ENCODE measurements at regions not wholly inside any gene's neighbourhood (a gene's known extent, or its start where the extent isn't known, plus 50 kb on each side); places are given as distances from the start of the nearest gene placed in this dataset.

GRCh38 chr7:94182721-94183120 is 178.6 kb upstream of the BET1 start:
- no peaks in the 10 kb centered on the region for H3F3A ChIP-seq (ENCODE audit: insufficient read depth, low read length, poor library complexity, severe bottlenecking)
- H3K4me2 ChIP-seq (ENCODE audit: low read length): no peak overlapping the region

GRCh38 chr7:94183289-94183749 is 179.2 kb upstream of the BET1 start:
- H3F3A ChIP-seq (ENCODE audit: insufficient read depth, low read length, poor library complexity, severe bottlenecking): no peaks in the 10 kb centered on the region
- H3K36me3 ChIP-seq (ENCODE audit: insufficient read depth, low read length): no peaks in the 10 kb centered on the region
- no peak overlapping the region for H3K27ac ChIP-seq (ENCODE audit: low read length)
- no peaks in the 10 kb centered on the region for H3K79me2 ChIP-seq (replicated peaks; ENCODE audit: insufficient read depth, low read length)
- no peak overlapping the region for H3K9ac ChIP-seq (ENCODE audit: low read length)
- H3K27me3 ChIP-seq (ENCODE audit: insufficient read depth, low read depth, low read length): no peaks in the 10 kb centered on the region
- TF ChIP-seq POLR2AphosphoS5 (IDR thresholded peaks at IDR 0.05) (no peak), EZH2 (IDR thresholded peaks at IDR 0.05; ENCODE audit: borderline replicate concordance, insufficient read depth, low read length, poor library complexity, severe bottlenecking) (no peak), SMC3 (conservative IDR thresholded peaks at IDR 0.05; ENCODE audit: poor library complexity) (no peak), RAD21 (conservative IDR thresholded peaks at IDR 0.05) (no peak)
- no peak overlapping the region for H3K4me2 ChIP-seq (ENCODE audit: low read length)
- H4K20me1 ChIP-seq (ENCODE audit: insufficient read depth): no peaks in the 10 kb centered on the region
- no peaks in the 10 kb centered on the region for H3K9me2 ChIP-seq (ENCODE audit: insufficient read depth, low read length)
- no peak overlapping the region for H2AFZ ChIP-seq (ENCODE audit: low read depth, low read length)
- H3K4me3 ChIP-seq (ENCODE audit: low read length): no peak overlapping the region
- H3K9me3 ChIP-seq (ENCODE audit: low read length): no peaks in the 10 kb centered on the region

More at GRCh38 chr7:94182721-94183120, 178.6 kb upstream of the BET1 start:
- Histone ChIP-seq H3K4me3 (ENCODE audit: low read length) (no peak overlapping the region), H3K36me3 (ENCODE audit: insufficient read depth, low read length) (no peaks in the 10 kb centered on the region), H4K20me1 (ENCODE audit: insufficient read depth) (no peaks in the 10 kb centered on the region), H3K9me3 (ENCODE audit: low read length) (no peaks in the 10 kb centered on the region), H3K27ac (ENCODE audit: low read length) (no peak overlapping the region), H3K79me2 (replicated peaks; ENCODE audit: insufficient read depth, low read length) (no peaks in the 10 kb centered on the region), H3K9ac (ENCODE audit: low read length) (no peak overlapping the region), H2AFZ (ENCODE audit: low read depth, low read length) (no peak overlapping the region), H3K27me3 (ENCODE audit: insufficient read depth, low read depth, low read length) (no peaks in the 10 kb centered on the region), H3K9me2 (ENCODE audit: insufficient read depth, low read length) (no peaks in the 10 kb centered on the region)
- TF ChIP-seq EP300 (conservative IDR thresholded peaks at IDR 0.05; ENCODE audit: poor library complexity, severe bottlenecking) (no peak), TAF1 (IDR thresholded peaks at IDR 0.05; ENCODE audit: low read depth) (no peak), CTCF (IDR thresholded peaks at IDR 0.05; ENCODE audit: poor library complexity, severe bottlenecking) (no peak), SMC3 (conservative IDR thresholded peaks at IDR 0.05; ENCODE audit: poor library complexity) (no peak), POLR2AphosphoS5 (IDR thresholded peaks at IDR 0.05) (no peak), MXI1 (conservative IDR thresholded peaks at IDR 0.05; ENCODE audit: poor library complexity, severe bottlenecking) (no peak)

- Histone ChIP-seq H3K27ac (ENCODE audit: low read length) (no peak overlapping the region), H3K36me3 (ENCODE audit: insufficient read depth, low read length) (no peaks in the 10 kb centered on the region), H3K9me3 (ENCODE audit: low read length) (no peaks in the 10 kb centered on the region), H4K20me1 (ENCODE audit: insufficient read depth) (no peaks in the 10 kb centered on the region), H3K9me2 (ENCODE audit: insufficient read depth, low read length) (no peaks in the 10 kb centered on the region), H2AFZ (ENCODE audit: low read depth, low read length) (no peak overlapping the region), H3K9ac (ENCODE audit: low read length) (no peak overlapping the region), H3K27me3 (ENCODE audit: insufficient read depth, low read depth, low read length) (no peaks in the 10 kb centered on the region), H3K79me2 (replicated peaks; ENCODE audit: insufficient read depth, low read length) (no peaks in the 10 kb centered on the region), H3K4me3 (ENCODE audit: low read length) (no peak overlapping the region), H3K4me2 (ENCODE audit: low read length) (no peak overlapping the region), H3F3A (ENCODE audit: insufficient read depth, low read length, poor library complexity, severe bottlenecking) (no peaks in the 10 kb centered on the region)
- TF ChIP-seq REST (IDR thresholded peaks at IDR 0.05; ENCODE audit: borderline replicate concordance): no peak
- TF ChIP-seq CTCF (IDR thresholded peaks at IDR 0.05; ENCODE audit: poor library complexity, severe bottlenecking): no peak
- no peak for TF ChIP-seq SMC3 (conservative IDR thresholded peaks at IDR 0.05; ENCODE audit: poor library complexity)
- TF ChIP-seq MXI1 (conservative IDR thresholded peaks at IDR 0.05; ENCODE audit: poor library complexity, severe bottlenecking): no peak
- no peak for TF ChIP-seq EZH2 (IDR thresholded peaks at IDR 0.05; ENCODE audit: borderline replicate concordance, insufficient read depth, low read length, poor library complexity, severe bottlenecking)
- TF ChIP-seq TAF1 (IDR thresholded peaks at IDR 0.05; ENCODE audit: low read depth): no peak
- TF ChIP-seq POLR2AphosphoS5 (IDR thresholded peaks at IDR 0.05): no peak
- no peak for TF ChIP-seq EP300 (conservative IDR thresholded peaks at IDR 0.05; ENCODE audit: poor library complexity, severe bottlenecking)
- TF ChIP-seq RAD21 (conservative IDR thresholded peaks at IDR 0.05): no peak
Measured at GRCh38 chr7:94183891-94184290, 179.7 kb upstream of the BET1 start.
